SK-N-SH (cell line): ENCODE measurements at regions not wholly inside any gene's neighbourhood (a gene's known extent, or its start where the extent isn't known, plus 50 kb on each side); places are given as distances from the start of the nearest gene placed in this dataset.

Experiments used
- CTCF ChIA-PET: fragments of 300-600, 350-600 bp; formaldehyde crosslinking; extraction: SDS; loops from one replicate; lab custom pipeline; 2021; lab: Yijun Ruan, JAX
- POLR2A ChIA-PET: fragments of 350-600 bp; sonication (Branson Sonifier 250); formaldehyde crosslinking; extraction: SDS; loops from one replicate; lab custom pipeline; 2020; ENCODE audit warnings: antibody characterized with exemption, inconsistent platforms; lab: Yijun Ruan, JAX
- DNase-seq: peaks from one replicate; pipeline ENCODE4 v3.0.0; 2012
- H2AFZ ChIP-seq: fragments of 200-600 bp; sonication (generic); 2 replicates; pipeline ENCODE4 v1.8.1; 2016; ENCODE audit warnings: antibody characterized with exemption, mild to moderate bottlenecking, low read depth
- H3F3A ChIP-seq: fragments of 200-600 bp; sonication (generic); replicated peaks from 2 replicates; pipeline ENCODE3; 2016; ENCODE audit warnings: antibody characterized with exemption, mild to moderate bottlenecking; ENCODE audit not compliant: insufficient read depth
- H3K27ac ChIP-seq, 2 experiments: fragments of 200-500 bp in 1 of 2; fragments of 200-600 bp in 1 of 2; sonication (Bioruptor generic) in 1 of 2; sonication (generic), shearing (Covaris generic) in 1 of 2; 2 replicates each; pipeline versions ENCODE4 v1.5.1 to v1.6.1; 2014 to 2016; ENCODE audit warnings: low read depth in 2 of 2, inconsistent platforms in 1 of 2, low read length in 1 of 2, mild to moderate bottlenecking in 1 of 2, mixed read lengths in 1 of 2
- H3K27me3 ChIP-seq: fragments of 200-600 bp; sonication (generic), shearing (Covaris generic); 2 replicates; pipeline ENCODE4 v1.6.1; 2016; ENCODE audit warnings: mixed run types; ENCODE audit not compliant: insufficient read depth
- H3K36me3 ChIP-seq, 2 experiments: fragments of 200-500 bp in 1 of 2; fragments of 200-600 bp in 1 of 2; sonication (Bioruptor generic) in 1 of 2; sonication (generic) in 1 of 2; replicated peaks in 1 of 2; 2 replicates each; pipeline versions ENCODE3 to v1.5.1; 2014 to 2016; ENCODE audit warnings: low read length in 1 of 2, mild to moderate bottlenecking in 1 of 2; ENCODE audit not compliant: insufficient read depth in 2 of 2, control insufficient read depth in 1 of 2
- H3K4me1 ChIP-seq, 2 experiments: fragments of 200-500 bp in 1 of 2; fragments of 200-600 bp in 1 of 2; sonication (Bioruptor generic) in 1 of 2; sonication (generic), shearing (Covaris generic) in 1 of 2; 2 replicates each; pipeline versions ENCODE4 v1.5.1 to v1.6.1; 2014 to 2016; ENCODE audit warnings: low read depth in 1 of 2, low read length in 1 of 2, mixed run types in 1 of 2; ENCODE audit not compliant: insufficient read depth in 2 of 2, control insufficient read depth in 1 of 2
- H3K4me2 ChIP-seq: fragments of 200-600 bp; sonication (generic), shearing (Covaris generic); 2 replicates; pipeline ENCODE4 v1.6.1; 2017; ENCODE audit warnings: mixed run types
- H3K4me3 ChIP-seq, 2 experiments: fragments of 200-500 bp in 1 of 2; fragments of 200-600 bp in 1 of 2; sonication (Bioruptor generic) in 1 of 2; sonication (generic), shearing (Covaris generic) in 1 of 2; 2 replicates each; pipeline versions ENCODE4 v1.5.1 to v1.8.1; 2014 to 2016; ENCODE audit warnings: low read depth in 2 of 2, inconsistent platforms in 1 of 2, low read length in 1 of 2, mild to moderate bottlenecking in 1 of 2, mixed read lengths in 1 of 2, moderate library complexity in 1 of 2
- H3K79me2 ChIP-seq: fragments of 200-600 bp; sonication (generic); 2 replicates; pipeline ENCODE4 v1.8.1; 2017; ENCODE audit warnings: mild to moderate bottlenecking; ENCODE audit not compliant: insufficient read depth
- H3K9ac ChIP-seq: fragments of 200-600 bp; sonication (generic); 2 replicates; pipeline ENCODE4 v1.6.1; 2017; ENCODE audit warnings: mixed run types
- H3K9me2 ChIP-seq: fragments of 200-600 bp; sonication (generic); 2 replicates; pipeline ENCODE4 v1.6.1; 2017; ENCODE audit warnings: mixed run types
- H3K9me3 ChIP-seq: fragments of 200-600 bp; sonication (generic); 2 replicates; pipeline ENCODE4 v1.6.1; 2017; ENCODE audit warnings: mixed run types, mild to moderate bottlenecking, moderate library complexity
- H4K20me1 ChIP-seq: fragments of 200-600 bp; sonication (generic); 2 replicates; pipeline ENCODE4 v1.6.1; 2017; ENCODE audit warnings: mild to moderate bottlenecking, mixed run types; ENCODE audit not compliant: insufficient read depth
- EZH2phosphoT487 ChIP-seq: fragments of 200-600 bp; sonication (generic); IDR thresholded peaks from 2 replicates; pipeline ENCODE4 v1.6.1; 2017; ENCODE audit warnings: low read depth, mixed run types, mild to moderate bottlenecking, antibody characterized with exemption, moderate library complexity, borderline replicate concordance
- FOSL2 ChIP-seq: IDR thresholded peaks from 2 replicates; pipeline ENCODE4 v1.4.0; 2012; ENCODE audit warnings: low read depth, mild to moderate bottlenecking, moderate library complexity, borderline replicate concordance
- FOXM1 ChIP-seq: IDR thresholded peaks from 2 replicates; pipeline ENCODE4 v1.4.0; 2012; ENCODE audit warnings: low read depth, mild to moderate bottlenecking
- GATA2 ChIP-seq: sonication (generic); formaldehyde crosslinking; IDR thresholded peaks from 2 replicates; pipeline ENCODE4 v1.5.0; 2020; ENCODE audit warnings: mild to moderate bottlenecking, missing genetic modification reagents
- JUND ChIP-seq: IDR thresholded peaks from 2 replicates; pipeline ENCODE4 v1.4.0; 2012
- MEF2A ChIP-seq: IDR thresholded peaks from 2 replicates; pipeline ENCODE4 v1.4.0; 2012; ENCODE audit warnings: low read depth, borderline replicate concordance
- MXI1 ChIP-seq: IDR thresholded peaks from 2 replicates; pipeline ENCODE4 v1.6.1; 2012; ENCODE audit warnings: mild to moderate bottlenecking, low read depth, low read length, improper control_type of control experiment
- NFIC ChIP-seq: IDR thresholded peaks from 2 replicates; pipeline ENCODE4 v1.4.0; 2012; ENCODE audit warnings: borderline replicate concordance
- NRF1 ChIP-seq: IDR thresholded peaks from 2 replicates; pipeline ENCODE4 v1.6.1; 2012; ENCODE audit warnings: low read depth, mild to moderate bottlenecking, low read length
- PBX3 ChIP-seq: IDR thresholded peaks from 2 replicates; pipeline ENCODE4; 2012
- POLR2AphosphoS5 ChIP-seq: IDR thresholded peaks from 2 replicates; pipeline ENCODE4 v1.6.1; 2012; ENCODE audit warnings: low read depth, low read length
- RAD21 ChIP-seq: IDR thresholded peaks from 2 replicates; pipeline ENCODE4 v1.6.1; 2012; ENCODE audit warnings: mild to moderate bottlenecking, low read length
- RCOR1 ChIP-seq: fragments of 150-350 bp; IDR thresholded peaks from 2 replicates; pipeline ENCODE4 v1.6.1; 2017; ENCODE audit warnings: antibody characterized with exemption, low read length
- RFX5 ChIP-seq: IDR thresholded peaks from 2 replicates; pipeline ENCODE4 v1.6.1; 2012; ENCODE audit warnings: mild to moderate bottlenecking, improper control_type of control experiment, low read length
- SIN3A ChIP-seq: IDR thresholded peaks from 2 replicates; pipeline ENCODE4 v1.6.1; 2012; ENCODE audit warnings: low read depth, mild to moderate bottlenecking, low read length, moderate library complexity, borderline replicate concordance
- SMC3 ChIP-seq: IDR thresholded peaks from 2 replicates; pipeline ENCODE4 v1.6.1; 2012; ENCODE audit warnings: low read depth, low read length, improper control_type of control experiment
- TCF12 ChIP-seq: IDR thresholded peaks from 2 replicates; pipeline ENCODE4 v1.4.0; 2012
- TEAD4 ChIP-seq: IDR thresholded peaks from 2 replicates; pipeline ENCODE4 v1.4.0; 2012; ENCODE audit warnings: mild to moderate bottlenecking, borderline replicate concordance; ENCODE audit not compliant: insufficient read depth
- USF1 ChIP-seq: IDR thresholded peaks from 2 replicates; pipeline ENCODE4 v1.4.0; 2012; ENCODE audit warnings: low read depth, borderline replicate concordance
- YY1 ChIP-seq: IDR thresholded peaks from 2 replicates; pipeline ENCODE4 v1.4.0; 2012; ENCODE audit warnings: low read depth, mild to moderate bottlenecking
- ZBTB33 ChIP-seq: IDR thresholded peaks from 2 replicates; pipeline ENCODE4 v1.4.0; 2012; ENCODE audit warnings: low read depth, borderline replicate concordance
- WGBS: methylation state at CpG from one replicate; pipeline ENCODE4 v1.1.6; 2017; ENCODE audit warnings: low lambda C conversion rate; 5-methylcytosine and 5-hydroxymethylcytosine counted together
- TF ChIP-seq, protein P1 (sequence below): fragments of 150-350 bp; IDR thresholded peaks from 2 replicates; pipeline ENCODE4 v1.6.1; 2017; ENCODE audit warnings: antibody characterized with exemption, low read length, low read depth, borderline replicate concordance

GRCh38 chr12:67006610-67007009 lies 262.5 kb upstream of the CAND1 start:
- H4K20me1 ChIP-seq = no peaks in the 10 kb centered on the region
- no peaks in the 10 kb centered on the region for H3F3A ChIP-seq
- no peaks in the 10 kb centered on the region for H3K4me1 ChIP-seq
- WGBS = 8% methylated on average over 2 of the region's 2 CpGs
- no peaks in the 10 kb centered on the region for H3K79me2 ChIP-seq
- ChIA-PET CTCF (no interaction called here), POLR2A (no interaction called here)
- no peak overlapping the region for H2AFZ ChIP-seq
- no peak overlapping the region for H3K4me3 ChIP-seq
- no peaks in the 10 kb centered on the region for H3K9me3 ChIP-seq
- no peaks in the 10 kb centered on the region for H3K27me3 ChIP-seq
- DNase-seq = no peak
- no peaks in the 10 kb centered on the region for H3K36me3 ChIP-seq
- H3K27ac ChIP-seq = no peak overlapping the region
- no peak overlapping the region for H3K4me2 ChIP-seq
- TF ChIP-seq TCF12 (no peak), POLR2AphosphoS5 (no peak), USF1 (no peak), FOXM1 (no peak), SIN3A (no peak), FOSL2 (no peak), PBX3 (no peak), TEAD4 (no peak), NFIC (no peak), MEF2A (no peak)
- H3K9ac ChIP-seq = no peak overlapping the region
- no peaks in the 10 kb centered on the region for H3K9me2 ChIP-seq

DNA sequence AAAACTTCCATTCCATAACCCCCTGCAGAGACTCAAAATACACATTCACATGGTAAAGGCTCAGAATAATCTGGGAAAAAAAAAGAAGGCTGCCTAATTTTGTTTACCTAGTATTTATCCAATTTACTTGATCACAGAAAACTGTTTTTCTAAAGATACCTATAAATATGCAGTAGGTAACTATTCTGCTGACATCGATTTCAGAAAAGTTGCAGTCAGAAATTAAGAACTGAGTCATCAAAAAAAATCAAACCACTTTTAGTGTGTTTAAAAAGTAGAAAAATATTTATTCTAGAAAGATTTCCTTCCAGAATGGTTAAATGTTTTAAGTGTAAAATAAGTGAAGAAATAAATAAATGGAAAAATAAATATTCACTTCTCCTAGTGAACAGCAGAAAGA lies 254.5 kb upstream of the CAND1 start:
- H3K4me2 ChIP-seq = no peak overlapping the region
- no peaks in the 10 kb centered on the region for H4K20me1 ChIP-seq
- no peaks in the 10 kb centered on the region for H3K36me3 ChIP-seq
- no peaks in the 10 kb centered on the region for H3K4me1 ChIP-seq
- WGBS = 18% methylated on average over 1 of the region's 1 CpG
- H3K4me3 ChIP-seq = no peak overlapping the region
- no peaks in the 10 kb centered on the region for H3F3A ChIP-seq
- no peak overlapping the region for H3K27ac ChIP-seq
- CTCF ChIA-PET = no interaction called here
- no peak overlapping the region for H2AFZ ChIP-seq
- H3K9me3 ChIP-seq = no peaks in the 10 kb centered on the region
- POLR2A ChIA-PET = no interaction called here
- H3K9me2 ChIP-seq = no peaks in the 10 kb centered on the region
- no peak for DNase-seq
- H3K79me2 ChIP-seq = no peaks in the 10 kb centered on the region
- H3K27me3 ChIP-seq = no peaks in the 10 kb centered on the region
- no peak overlapping the region for H3K9ac ChIP-seq
- TF ChIP-seq RCOR1 (no peak), MXI1 (no peak), MEF2A (no peak), PBX3 (no peak), FOSL2 (no peak), POLR2AphosphoS5 (no peak), ZBTB33 (no peak), JUND (no peak), SIN3A (no peak), SMC3 (no peak), TCF12 (no peak), RFX5 (no peak), TEAD4 (no peak), YY1 (no peak), EZH2phosphoT487 (no peak), GATA2 (no peak), NRF1 (no peak), RAD21 (no peak)
- TF ChIP-seq, protein P1, sequence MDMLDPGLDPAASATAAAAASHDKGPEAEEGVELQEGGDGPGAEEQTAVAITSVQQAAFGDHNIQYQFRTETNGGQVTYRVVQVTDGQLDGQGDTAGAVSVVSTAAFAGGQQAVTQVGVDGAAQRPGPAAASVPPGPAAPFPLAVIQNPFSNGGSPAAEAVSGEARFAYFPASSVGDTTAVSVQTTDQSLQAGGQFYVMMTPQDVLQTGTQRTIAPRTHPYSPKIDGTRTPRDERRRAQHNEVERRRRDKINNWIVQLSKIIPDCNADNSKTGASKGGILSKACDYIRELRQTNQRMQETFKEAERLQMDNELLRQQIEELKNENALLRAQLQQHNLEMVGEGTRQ = no peak
